ENCODE measurements at regions not wholly inside any gene's neighbourhood (a gene's known extent, or its start where the extent isn't known, plus 50 kb on each side); places are given as distances from the start of the nearest gene placed in this dataset.

DNA sequence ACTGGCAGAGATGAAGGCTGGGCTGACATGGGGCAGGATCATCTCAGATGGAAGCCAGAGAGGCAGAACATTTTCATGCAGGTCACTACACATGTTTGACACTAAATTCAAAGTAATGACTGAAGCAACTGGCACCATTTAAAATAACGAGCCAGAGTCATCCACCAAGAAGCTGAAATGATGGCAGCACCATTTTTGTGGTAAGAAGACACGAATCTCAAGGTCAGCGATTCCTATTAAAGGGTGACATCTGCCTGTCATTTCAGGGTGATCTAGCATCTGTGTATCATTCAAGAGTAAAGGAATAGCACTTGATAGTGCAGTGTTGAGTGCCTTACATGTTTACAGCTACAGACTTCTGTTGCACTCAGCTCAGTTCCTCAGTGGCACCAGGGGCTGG is 113.4 kb upstream of the C11orf87 start:
- Mint-ChIP-seq H3K4me1 (ENCODE audit: insufficient read depth, unreplicated experiment) (peaks cover 10% of the 10 kb centered on the region), H3K4me3 (ENCODE audit: unreplicated experiment) (no peak overlapping the region), H3K27me3 (ENCODE audit: insufficient read depth, unreplicated experiment) (no peaks in the 10 kb centered on the region), H3K36me3 (ENCODE audit: insufficient read depth, unreplicated experiment) (no peaks in the 10 kb centered on the region), H3K9me3 (ENCODE audit: unreplicated experiment) (no peaks in the 10 kb centered on the region), H3K27ac (ENCODE audit: low read depth, unreplicated experiment) (no peak overlapping the region)
- ChIA-PET POLR2A (interaction anchor here (0.6 to 1.7 kb wide), 4 partner anchors 8 to 980 kb away, joined by 3 to 5 read pairs (median 4); no protein-coding TSS in a partner anchor), CTCF (interaction anchor here (0.6 to 1.0 kb wide), 2 partner anchors 9 to 84 kb away, joined by 3 read pairs; no protein-coding TSS in a partner anchor)
- TF ChIP-seq, protein P1, sequence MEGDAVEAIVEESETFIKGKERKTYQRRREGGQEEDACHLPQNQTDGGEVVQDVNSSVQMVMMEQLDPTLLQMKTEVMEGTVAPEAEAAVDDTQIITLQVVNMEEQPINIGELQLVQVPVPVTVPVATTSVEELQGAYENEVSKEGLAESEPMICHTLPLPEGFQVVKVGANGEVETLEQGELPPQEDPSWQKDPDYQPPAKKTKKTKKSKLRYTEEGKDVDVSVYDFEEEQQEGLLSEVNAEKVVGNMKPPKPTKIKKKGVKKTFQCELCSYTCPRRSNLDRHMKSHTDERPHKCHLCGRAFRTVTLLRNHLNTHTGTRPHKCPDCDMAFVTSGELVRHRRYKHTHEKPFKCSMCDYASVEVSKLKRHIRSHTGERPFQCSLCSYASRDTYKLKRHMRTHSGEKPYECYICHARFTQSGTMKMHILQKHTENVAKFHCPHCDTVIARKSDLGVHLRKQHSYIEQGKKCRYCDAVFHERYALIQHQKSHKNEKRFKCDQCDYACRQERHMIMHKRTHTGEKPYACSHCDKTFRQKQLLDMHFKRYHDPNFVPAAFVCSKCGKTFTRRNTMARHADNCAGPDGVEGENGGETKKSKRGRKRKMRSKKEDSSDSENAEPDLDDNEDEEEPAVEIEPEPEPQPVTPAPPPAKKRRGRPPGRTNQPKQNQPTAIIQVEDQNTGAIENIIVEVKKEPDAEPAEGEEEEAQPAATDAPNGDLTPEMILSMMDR (IDR thresholded peaks at IDR 0.05; ENCODE audit: unreplicated experiment), result no peak
- intact Hi-C loops (cut with micrococcal nuclease), result no loop called here
- no TSS peak for BruUV-seq (replicated peaks)
- DNase-seq (ENCODE audit: unreplicated experiment), result no peak

DNA sequence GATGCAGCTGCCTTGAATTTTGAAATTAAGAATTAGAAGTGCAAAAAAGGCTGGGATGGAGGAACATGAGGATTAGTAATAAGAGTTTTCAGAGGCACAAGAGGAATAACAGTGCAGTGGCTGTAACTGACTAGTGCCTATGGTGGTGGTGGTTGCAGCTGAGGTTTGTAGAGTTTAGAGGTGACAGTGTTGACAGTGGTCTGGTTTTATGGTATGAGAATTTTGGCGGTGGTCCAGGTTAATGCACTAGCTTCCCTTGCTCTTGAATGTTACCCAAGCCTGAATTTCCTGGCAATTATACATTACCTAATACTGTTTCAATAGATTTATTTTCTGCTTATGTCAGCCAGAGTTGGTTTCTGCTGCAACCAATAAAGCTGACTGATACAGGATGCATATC is 112.8 kb upstream of the C11orf87 start:
- intact Hi-C loops (cut with micrococcal nuclease), result no loop called here
- peaks cover 6% of the 10 kb centered on the region for H3K4me1 Mint-ChIP-seq (ENCODE audit: insufficient read depth, unreplicated experiment)
- no peak overlapping the region for H3K27ac Mint-ChIP-seq (ENCODE audit: low read depth, unreplicated experiment)
- POLR2A ChIA-PET, result interaction anchor here (0.6 to 1.7 kb wide), 3 partner anchors 8 to 979 kb away, joined by 4 to 5 read pairs (median 4); no protein-coding TSS in a partner anchor
- no peak overlapping the region for H3K4me3 Mint-ChIP-seq (ENCODE audit: unreplicated experiment)
- CTCF ChIA-PET, result interaction anchor here (1.0 kb wide), 1 partner anchor 9 kb away, joined by 3 read pairs; no protein-coding TSS in a partner anchor
- no peaks in the 10 kb centered on the region for H3K27me3 Mint-ChIP-seq (ENCODE audit: insufficient read depth, unreplicated experiment)
- H3K9me3 Mint-ChIP-seq (ENCODE audit: unreplicated experiment), result no peaks in the 10 kb centered on the region
- no TSS peak for BruUV-seq (replicated peaks)
- TF ChIP-seq, protein P1 (IDR thresholded peaks at IDR 0.05; ENCODE audit: unreplicated experiment), result no peak
- DNase-seq (ENCODE audit: unreplicated experiment), result peak; percentile 14
- no peaks in the 10 kb centered on the region for H3K36me3 Mint-ChIP-seq (ENCODE audit: insufficient read depth, unreplicated experiment)

DNA sequence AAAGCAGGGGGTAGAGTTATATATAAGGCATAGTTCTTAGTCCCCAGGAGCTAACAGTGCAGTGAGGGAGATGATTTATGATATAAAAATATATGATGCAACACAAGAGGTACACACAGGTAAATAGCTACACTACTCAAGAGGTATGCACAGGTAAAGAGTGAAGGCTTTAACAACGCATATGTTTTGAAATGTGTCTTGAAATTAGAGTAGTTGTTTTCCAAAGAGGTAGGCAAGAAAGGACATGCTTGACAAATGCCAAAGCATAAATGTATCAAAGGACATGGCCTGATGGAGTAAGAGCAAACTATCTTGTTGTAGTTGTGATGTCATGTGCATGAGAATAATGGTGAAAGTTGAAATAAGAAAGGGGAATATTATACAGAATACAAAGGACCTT is 104.3 kb upstream of the C11orf87 start:
- intact Hi-C loops (cut with micrococcal nuclease), result no loop called here
- ChIA-PET CTCF (interaction anchor here (0.8 kb wide), 1 partner anchor 158 kb away, joined by 4 read pairs; no protein-coding TSS in a partner anchor), POLR2A (interaction anchor here (1.1 to 1.6 kb wide), 2 partner anchors 9 to 12 kb away, joined by 5 read pairs; no protein-coding TSS in a partner anchor)
- TF ChIP-seq, protein P1 (IDR thresholded peaks at IDR 0.05; ENCODE audit: unreplicated experiment), result no peak
- Mint-ChIP-seq H3K27ac (ENCODE audit: low read depth, unreplicated experiment) (no peak overlapping the region), H3K9me3 (ENCODE audit: unreplicated experiment) (no peaks in the 10 kb centered on the region), H3K27me3 (ENCODE audit: insufficient read depth, unreplicated experiment) (no peaks in the 10 kb centered on the region), H3K4me3 (ENCODE audit: unreplicated experiment) (no peak overlapping the region), H3K36me3 (ENCODE audit: insufficient read depth, unreplicated experiment) (no peaks in the 10 kb centered on the region), H3K4me1 (ENCODE audit: insufficient read depth, unreplicated experiment) (peaks cover 11% of the 10 kb centered on the region)
- DNase-seq (ENCODE audit: unreplicated experiment), result no peak
- BruUV-seq (replicated peaks), result no TSS peak

DNA sequence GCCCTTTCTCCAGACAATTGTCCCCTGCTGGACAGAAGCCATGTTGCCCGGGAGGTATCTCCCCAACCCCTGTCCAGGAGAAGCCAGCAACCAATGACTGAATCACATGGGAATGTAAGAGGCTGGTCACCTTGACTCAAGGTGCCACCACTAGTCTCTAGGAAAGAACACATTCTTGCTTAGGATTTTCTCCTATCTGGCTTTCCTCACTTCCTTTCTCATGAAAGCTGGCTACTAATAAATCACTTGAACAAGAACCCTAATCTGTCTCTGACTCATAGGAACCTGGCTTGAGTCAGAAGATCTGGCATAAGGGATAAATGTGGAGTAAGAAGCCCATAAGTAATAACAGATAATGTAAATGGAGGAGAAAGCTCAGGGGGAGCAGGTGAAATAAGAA is 101.4 kb upstream of the C11orf87 start:
- ChIA-PET POLR2A (interaction anchor here (0.8 to 1.6 kb wide), 4 partner anchors 9 to 390 kb away, joined by 3 to 8 read pairs (median 4); no protein-coding TSS in a partner anchor), CTCF (interaction anchor here (0.6 to 1.1 kb wide), 4 partner anchors 19 to 266 kb away, joined by 3 read pairs; no protein-coding TSS in a partner anchor)
- DNase-seq (ENCODE audit: unreplicated experiment), result peak; percentile 67
- no peaks in the 10 kb centered on the region for H3K36me3 Mint-ChIP-seq (ENCODE audit: insufficient read depth, unreplicated experiment)
- intact Hi-C loops (cut with micrococcal nuclease), result loop anchor here (10.0 kb wide), 1 partner anchor 626 kb away; no protein-coding TSS in a partner anchor
- H3K4me3 Mint-ChIP-seq (ENCODE audit: unreplicated experiment), result no peak overlapping the region
- TF ChIP-seq, protein P1 (IDR thresholded peaks at IDR 0.05; ENCODE audit: unreplicated experiment), result no peak
- H3K9me3 Mint-ChIP-seq (ENCODE audit: unreplicated experiment), result no peaks in the 10 kb centered on the region
- H3K27me3 Mint-ChIP-seq (ENCODE audit: insufficient read depth, unreplicated experiment), result no peaks in the 10 kb centered on the region
- no TSS peak for BruUV-seq (replicated peaks)
- no peak overlapping the region for H3K27ac Mint-ChIP-seq (ENCODE audit: low read depth, unreplicated experiment)
- peaks cover 11% of the 10 kb centered on the region for H3K4me1 Mint-ChIP-seq (ENCODE audit: insufficient read depth, unreplicated experiment)
